ENCODE measurements at regions not wholly inside any gene's neighbourhood (a gene's known extent, or its start where the extent isn't known, plus 50 kb on each side); places are given as distances from the start of the nearest gene placed in this dataset.

DNA sequence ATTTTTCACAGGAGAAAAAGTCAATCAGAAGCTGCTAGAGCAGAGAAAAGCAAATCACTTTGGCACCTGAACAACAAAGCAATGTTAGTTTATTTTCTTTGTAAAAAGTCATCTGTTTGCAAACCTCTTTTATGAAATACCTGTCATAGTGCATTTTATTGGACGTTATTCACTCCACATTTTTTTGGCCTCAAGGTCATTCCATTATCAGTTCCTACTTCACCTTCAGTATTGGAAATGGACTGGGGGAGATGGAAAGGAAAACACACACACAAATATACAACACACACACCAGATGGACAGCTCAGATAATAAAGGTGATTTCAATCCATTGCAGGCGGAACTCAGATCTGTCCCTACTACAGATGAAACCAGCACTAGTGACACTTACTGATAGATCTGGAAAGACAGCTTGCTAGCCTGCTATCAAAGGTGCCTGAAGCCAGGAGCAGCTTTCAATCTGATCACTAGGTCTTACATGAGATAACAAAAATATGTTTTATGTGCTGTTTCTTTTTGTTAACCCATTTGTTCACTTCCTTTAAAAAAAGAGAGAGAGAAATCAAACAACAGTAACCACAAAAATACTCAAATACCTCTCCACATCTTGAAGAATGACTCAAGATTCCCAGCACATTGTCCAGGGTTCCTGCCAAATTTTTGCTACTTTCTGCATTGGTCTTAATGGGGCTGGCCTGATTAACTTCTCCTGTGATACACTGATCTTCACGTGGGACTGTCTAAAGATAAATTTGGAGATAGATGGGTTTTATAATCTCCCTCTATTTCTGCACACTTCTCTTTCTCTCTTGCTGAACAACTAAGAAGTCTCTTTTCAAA, 844.3 kb upstream of the TENM4 start:
- ChIA-PET CTCF (ENCODE audit: partially characterized antibody) (interaction anchor here (0.7 kb wide), 1 partner anchor 22 kb away, joined by 3 read pairs; no protein-coding TSS in a partner anchor), POLR2A (ENCODE audit: partially characterized antibody) (no interaction called here)
- TF ChIP-seq TBP (IDR thresholded peaks at IDR 0.05; ENCODE audit: low read depth, low read length) (no peak), CEBPB (IDR thresholded peaks at IDR 0.05; ENCODE audit: low read depth, low read length) (no peak), JUND (IDR thresholded peaks at IDR 0.05; ENCODE audit: low read length) (no peak), GTF2F1 (IDR thresholded peaks at IDR 0.05; ENCODE audit: borderline replicate concordance, low read depth, low read length) (no peak), E2F6 (IDR thresholded peaks at IDR 0.05) (no peak), SUZ12 (IDR thresholded peaks at IDR 0.05; ENCODE audit: low read length) (no peak), KDM4A (IDR thresholded peaks at IDR 0.05; ENCODE audit: low read depth, low read length, severe bottlenecking) (no peak), TEAD4 (IDR thresholded peaks at IDR 0.05; ENCODE audit: low read depth, low read length) (no peak), KDM5A (IDR thresholded peaks at IDR 0.05; ENCODE audit: low read length) (no peak)
- 83% methylated on average over 3 of the region's 3 CpGs; no CpG with 5 or more reads in 1 of the 2 experiments for WGBS, 2 experiments (ENCODE audit: extremely low coverage in 1 of 2, insufficient coverage in 1 of 2, insufficient read length in 1 of 2, insufficient replicate concordance in 2 of 2, low coverage in 1 of 2, low lambda C conversion rate in 2 of 2, missing lambda C conversion rate in 1 of 2)
- H4K5ac ChIP-seq (ENCODE audit: insufficient read length, low read depth, low read length): no peak overlapping the region
- H3K27ac ChIP-seq (ENCODE audit: low read depth, low read length): no peak overlapping the region
- H3K79me2 ChIP-seq (ENCODE audit: control insufficient read depth in 1 of 2, insufficient read depth in 2 of 2, low read length in 2 of 2): no peaks in the 10 kb centered on the region
- no peak overlapping the region for H3K14ac ChIP-seq (ENCODE audit: insufficient read length)
- H3K4me3 ChIP-seq (ENCODE audit: extremely low read depth in 1 of 4, insufficient read depth in 2 of 4, low read depth in 3 of 4, low read length in 4 of 4): no peak overlapping the region
- no peak overlapping the region for H2AK5ac ChIP-seq (ENCODE audit: low read depth, low read length)
- H2BK120ac ChIP-seq (replicated peaks; ENCODE audit: low read depth, low read length): no peak overlapping the region
- no peaks in the 10 kb centered on the region for H3K79me1 ChIP-seq (ENCODE audit: low read depth, low read length)
- no peak overlapping the region for H3K4ac ChIP-seq (replicated peaks; ENCODE audit: insufficient read length, low read depth, low read length)
- H2AFZ ChIP-seq (ENCODE audit: low read length): no peak overlapping the region
- H3K18ac ChIP-seq (ENCODE audit: extremely low read depth, low read length): no peak overlapping the region
- no peak overlapping the region for H4K91ac ChIP-seq (replicated peaks; ENCODE audit: insufficient read length, low read length)
- no peaks in the 10 kb centered on the region for H3K27me3 ChIP-seq (replicated peaks in 1 of 4; ENCODE audit: control insufficient read depth in 3 of 4, extremely low read depth in 1 of 4, insufficient read depth in 3 of 4, low read length in 3 of 4)
- no peak overlapping the region for H3K4me2 ChIP-seq (ENCODE audit: insufficient read depth in 1 of 2, low read depth in 2 of 2, low read length in 2 of 2)
- H3K9ac ChIP-seq (replicated peaks in 1 of 4; ENCODE audit: extremely low read depth in 1 of 4, low read depth in 3 of 4, low read length in 3 of 4): no peak overlapping the region
- no peak for DNase-seq (ENCODE audit: low read depth in 1 of 2, low spot score in 2 of 2)
- H2BK20ac ChIP-seq (ENCODE audit: low read length): no peak overlapping the region
- no peak overlapping the region for H2BK12ac ChIP-seq (ENCODE audit: low read depth, low read length)
- FAIRE-seq: no peak
- H2BK15ac ChIP-seq (ENCODE audit: low read length): no peak overlapping the region
- H4K8ac ChIP-seq (ENCODE audit: extremely low read depth, insufficient read depth, low read length): no peak overlapping the region
- H2BK5ac ChIP-seq (ENCODE audit: low read depth, low read length): no peak overlapping the region
- no peaks in the 10 kb centered on the region for H3K4me1 ChIP-seq (replicated peaks in 1 of 4; ENCODE audit: control insufficient read depth in 3 of 4, insufficient read depth in 4 of 4, low read length in 3 of 4)
- H3K9me3 ChIP-seq (ENCODE audit: insufficient read depth in 2 of 2, low read depth in 1 of 2, low read length in 1 of 2): no peaks in the 10 kb centered on the region
- no peaks in the 10 kb centered on the region for H3K23me2 ChIP-seq (ENCODE audit: low read depth, low read length)
- no peaks in the 10 kb centered on the region for H4K20me1 ChIP-seq (replicated peaks in 1 of 2; ENCODE audit: control insufficient read depth in 1 of 2, insufficient read depth in 2 of 2, low read length in 2 of 2)
- H3K56ac ChIP-seq (replicated peaks; ENCODE audit: insufficient read length, low read depth, low read length): no peak overlapping the region
- no peaks in the 10 kb centered on the region for H3K36me3 ChIP-seq (ENCODE audit: control insufficient read depth in 2 of 4, insufficient read depth in 4 of 4, low read length in 3 of 4)
- H3K23ac ChIP-seq (ENCODE audit: insufficient read length): no peak overlapping the region

Measured in H1 (cell line).